K562 (cell line): ENCODE measurements at regions not wholly inside any gene's neighbourhood (a gene's known extent, or its start where the extent isn't known, plus 50 kb on each side); places are given as distances from the start of the nearest gene placed in this dataset.

Experiments
- ATAC-seq: fragments of 200-7000 bp; cut with Tn5 transposase; 3 replicates; pipeline ENCODE4 v1.9.1; 2020; ENCODE audit warnings: moderate library complexity
- BruUV-seq: library from RNA; stranded (reverse); fragments of 400-500 nt; replicated peaks from 2 replicates; lab custom pipeline; 2021; lab: Mats Ljungman, UMichigan
- CTCF ChIA-PET: fragments of 300-600 bp; formaldehyde crosslinking; extraction: SDS; loops from one replicate; lab custom pipeline; 2021; ENCODE audit warnings: low intra/inter-chr PET ratio; lab: Yijun Ruan, JAX
- POLR2A ChIA-PET: fragments of 300-600, 350-650 bp; sonication (Branson Sonifier 250); formaldehyde crosslinking; extraction: SDS; loops from one replicate; lab custom pipeline; 2021; ENCODE audit warnings: antibody characterized with exemption, inconsistent platforms; lab: Yijun Ruan, JAX
- DNase-seq, 4 experiments: peaks; one replicate each; pipeline versions ENCODE4 v3.0.0 to v3.0.0-alpha.2; 2011 to 2018; ENCODE audit warnings: low spot score in 3 of 4, mixed read lengths in 3 of 4; ENCODE audit errors: extremely low read depth in 1 of 4
- FAIRE-seq: peaks from 2 replicates; lab custom pipeline; 2011; peaks lifted over from hg19 to GRCh38; lab: Jason Lieb, UNC
- H2AFZ ChIP-seq: 2 replicates; pipeline ENCODE4 v1.6.0; 2011; ENCODE audit warnings: low read depth, low read length, control low read depth, inconsistent platforms
- H3K27ac ChIP-seq: fragments of 200-600 bp; 3 replicates; pipeline ENCODE4 v1.8.0; 2011; ENCODE audit warnings: low read depth, mild to moderate bottlenecking, control low read depth, inconsistent platforms, low read length, moderate library complexity, mixed read lengths; ENCODE audit errors: extremely low read depth
- H3K27me3 ChIP-seq, 2 experiments: fragments of 300-600 bp in 1 of 2; 2 replicates in 1 of 2; 3 replicates in 1 of 2; pipeline versions ENCODE4 v1.6.0 to v1.8.0; 2011; ENCODE audit warnings: inconsistent platforms in 2 of 2, low read length in 2 of 2, mild to moderate bottlenecking in 1 of 2, mixed read lengths in 1 of 2, moderate library complexity in 1 of 2; ENCODE audit not compliant: control insufficient read depth in 2 of 2, insufficient read depth in 2 of 2
- H3K36me3 ChIP-seq: fragments of 300-600 bp; 3 replicates; pipeline ENCODE4 v1.8.0; 2011; ENCODE audit warnings: mild to moderate bottlenecking, low read length, inconsistent platforms; ENCODE audit not compliant: control insufficient read depth, insufficient read depth
- H3K4me1 ChIP-seq, 2 experiments: fragments of 200-600 bp in 1 of 2; replicated peaks in 1 of 2; 2 replicates in 1 of 2; 3 replicates in 1 of 2; pipeline versions ENCODE4 v1.5.1 to v1.8.0; 2011; ENCODE audit warnings: inconsistent platforms in 2 of 2, low read length in 2 of 2, mild to moderate bottlenecking in 1 of 2, mixed read lengths in 1 of 2, moderate library complexity in 1 of 2; ENCODE audit not compliant: control insufficient read depth in 2 of 2, insufficient read depth in 2 of 2
- H3K4me2 ChIP-seq: 2 replicates; pipeline ENCODE4 v1.6.1; 2011; ENCODE audit warnings: low read length, control low read depth, inconsistent platforms, mixed read lengths; ENCODE audit not compliant: insufficient read depth
- H3K4me3 ChIP-seq: fragments of 200-600 bp; sonication (generic), shearing (Covaris generic); 2 replicates; pipeline ENCODE4 v1.5.1; 2016; ENCODE audit warnings: control low read depth, inconsistent platforms
- H3K79me2 ChIP-seq: fragments of 200-600 bp; 3 replicates; pipeline ENCODE4 v1.8.0; 2011; ENCODE audit warnings: low read length, inconsistent platforms; ENCODE audit not compliant: control insufficient read depth, insufficient read depth
- H3K9ac ChIP-seq, 2 experiments: 2 replicates each; pipeline versions ENCODE4 v1.6.0 to v1.6.1; 2011; ENCODE audit warnings: low read depth in 2 of 2, low read length in 2 of 2, control low read depth in 1 of 2, inconsistent platforms in 1 of 2, mild to moderate bottlenecking in 1 of 2, mixed read lengths in 1 of 2; ENCODE audit not compliant: insufficient read depth in 1 of 2
- H3K9me1 ChIP-seq: one replicate; pipeline ENCODE4 v1.6.0; 2011; ENCODE audit warnings: inconsistent platforms, mild to moderate bottlenecking, low read length, moderate library complexity; ENCODE audit not compliant: control insufficient read depth, insufficient read depth
- H3K9me3 ChIP-seq: replicated peaks from 2 replicates; pipeline ENCODE4 v1.5.1; 2011; ENCODE audit warnings: low read depth, low read length, inconsistent platforms; ENCODE audit not compliant: control insufficient read depth, insufficient read depth
- H4K20me1 ChIP-seq: replicated peaks from 2 replicates; pipeline ENCODE4 v1.6.1; 2011; ENCODE audit warnings: low read length, inconsistent platforms, mixed read lengths; ENCODE audit not compliant: control insufficient read depth, insufficient read depth
- BRF1 ChIP-seq: IDR thresholded peaks from 3 replicates; pipeline ENCODE4 v1.6.1; 2011; ENCODE audit warnings: borderline replicate concordance, mild to moderate bottlenecking; ENCODE audit not compliant: insufficient read length; ENCODE audit errors: extremely low read depth
- CBX5 ChIP-seq: IDR thresholded peaks from 2 replicates; pipeline ENCODE4 v1.6.1; 2014; ENCODE audit warnings: low read depth, borderline replicate concordance
- CCAR2 ChIP-seq: fragments of 200-400 bp; formaldehyde crosslinking; IDR thresholded peaks from 2 replicates; pipeline ENCODE4 v1.6.1; 2017; ENCODE audit warnings: mild to moderate bottlenecking, low read depth, low read length
- CREM ChIP-seq: IDR thresholded peaks from 2 replicates; pipeline ENCODE4 v1.6.1; 2014; ENCODE audit warnings: antibody characterized with exemption, low read depth
- KDM2B ChIP-seq: fragments of 250-450 bp; sonication (Bioruptor Pico); IDR thresholded peaks from 2 replicates; pipeline ENCODE4 v1.8.0; 2021; ENCODE audit warnings: mild to moderate bottlenecking, moderate library complexity
- MECOM ChIP-seq: fragments of 250-450 bp; sonication (Bioruptor Pico); IDR thresholded peaks from 2 replicates; pipeline ENCODE4 v1.8.0; 2022; ENCODE audit warnings: inconsistent platforms
- PHF20 ChIP-seq: fragments of 450-650 bp; IDR thresholded peaks from 2 replicates; pipeline ENCODE4 v1.6.1; 2018; ENCODE audit not compliant: partially characterized antibody
- PTTG1 ChIP-seq: fragments of 450-650 bp; IDR thresholded peaks from 2 replicates; pipeline ENCODE4 v1.6.1; 2016; ENCODE audit warnings: low read depth, mild to moderate bottlenecking, missing genetic modification characterization, missing compliant biosample characterization
- SP1 ChIP-seq: sonication (generic); formaldehyde crosslinking; IDR thresholded peaks from 2 replicates; pipeline ENCODE4 v1.8.1; 2022; ENCODE audit warnings: mild to moderate bottlenecking, missing genetic modification reagents
- TCF3 ChIP-seq: sonication (generic); formaldehyde crosslinking; IDR thresholded peaks from 2 replicates; pipeline ENCODE4 v1.4.0; 2020; ENCODE audit warnings: mild to moderate bottlenecking, missing genetic modification reagents
- USF2 ChIP-seq: sonication (generic); formaldehyde crosslinking; IDR thresholded peaks from 2 replicates; pipeline ENCODE4 v1.5.0; 2020; ENCODE audit warnings: missing genetic modification reagents
- YY1 ChIP-seq, 3 experiments: IDR thresholded peaks; 2 replicates each; pipeline ENCODE4 v1.6.1; 2011; ENCODE audit warnings: low read length in 2 of 3, mild to moderate bottlenecking in 2 of 3, moderate library complexity in 2 of 3, borderline replicate concordance in 1 of 3, control low read depth in 1 of 3, low read depth in 1 of 3; ENCODE audit not compliant: insufficient read depth in 3 of 3, insufficient replicate concordance in 2 of 3, control insufficient read depth in 1 of 3, insufficient read length in 1 of 3; ENCODE audit errors: extremely low read depth in 1 of 3
- ZFP30 ChIP-seq: fragments of 250-450 bp; sonication (Bioruptor Pico); IDR thresholded peaks from 2 replicates; pipeline ENCODE4 v1.8.0; 2022; ENCODE audit warnings: moderate library complexity, mild to moderate bottlenecking, inconsistent platforms, borderline replicate concordance
- ZNF217 ChIP-seq: sonication (generic); formaldehyde crosslinking; IDR thresholded peaks from 2 replicates; pipeline ENCODE4 v1.8.0; 2022; ENCODE audit warnings: mild to moderate bottlenecking, missing genetic modification reagents
- ZNF239 ChIP-seq: fragments of 250-450 bp; sonication (Bioruptor Pico); IDR thresholded peaks from 2 replicates; pipeline ENCODE4 v1.4.0; 2020; ENCODE audit warnings: mild to moderate bottlenecking
- WGBS: fragments of 100-300 bp; shearing (Covaris generic); methylation state at CpG from one replicate; pipeline ENCODE4 v1.1.6; 2016; ENCODE audit warnings: low coverage, mixed read lengths; ENCODE audit not compliant: insufficient coverage; ENCODE audit errors: missing lambda C conversion rate; 5-methylcytosine and 5-hydroxymethylcytosine counted together
- in situ Hi-C: fragments of 300-500 bp; cut with MboI; formaldehyde crosslinking; loops from 4 replicates; pipeline ENCODE4 v1.15.0; 2018; ENCODE audit warnings: inconsistent platforms, mixed read lengths
- intact Hi-C: fragments of 100-400 bp; cut with micrococcal nuclease; formaldehyde crosslinking; loops from 2 replicates; pipeline ENCODE4 v1.14.2; 2022
- TF ChIP-seq, protein P1 (sequence below), 2 experiments: fragments of 450-650 bp; IDR thresholded peaks; 2 replicates each; pipeline ENCODE4 v1.6.1; 2016; ENCODE audit warnings: mild to moderate bottlenecking in 2 of 2, borderline replicate concordance in 1 of 2, low read depth in 1 of 2, moderate library complexity in 1 of 2

GRCh38 chr6:22437665-22438064, 131.7 kb upstream of the HDGFL1 start:
- H3K4me1 ChIP-seq: no peaks in the 10 kb centered on the region
- H3K36me3 ChIP-seq: no peaks in the 10 kb centered on the region
- 5% methylated on average over 1 of the region's 1 CpG for WGBS
- no peaks in the 10 kb centered on the region for H3K9me3 ChIP-seq
- H3K9me1 ChIP-seq: no peaks in the 10 kb centered on the region
- H3K27ac ChIP-seq: no peak overlapping the region
- ChIA-PET CTCF (no interaction called here), POLR2A (no interaction called here)
- no peaks in the 10 kb centered on the region for H3K79me2 ChIP-seq
- no peak for FAIRE-seq
- H2AFZ ChIP-seq: no peak overlapping the region
- no peak overlapping the region for H3K9ac ChIP-seq
- DNase-seq: no peak
- H3K4me2 ChIP-seq: no peak overlapping the region
- intact Hi-C loops (no loop called here), in situ Hi-C loops (no loop called here)
- TF ChIP-seq PTTG1 (tag) (no peak), CBX5 (no peak), ZNF239 (CRISPR knock-in tag) (no peak), YY1 (IDR thresholded peaks at IDR 0.05; ENCODE audit: borderline replicate concordance in 1 of 3, control insufficient read depth in 1 of 3, extremely low read depth in 1 of 3, insufficient read depth in 3 of 3, insufficient read length in 1 of 3, insufficient replicate concordance in 2 of 3, low read depth in 1 of 3, low read length in 2 of 3) (no peak), MECOM (no peak), ZFP30 (CRISPR knock-in tag) (no peak), KDM2B (CRISPR knock-in tag) (no peak), CCAR2 (no peak), SP1 (CRISPR knock-in tag) (no peak), BRF1 (no peak), ZNF217 (CRISPR knock-in tag) (no peak), CREM (no peak), TCF3 (CRISPR knock-in tag) (no peak), USF2 (no peak), PHF20 (no peak)
- TF ChIP-seq, protein P1, sequence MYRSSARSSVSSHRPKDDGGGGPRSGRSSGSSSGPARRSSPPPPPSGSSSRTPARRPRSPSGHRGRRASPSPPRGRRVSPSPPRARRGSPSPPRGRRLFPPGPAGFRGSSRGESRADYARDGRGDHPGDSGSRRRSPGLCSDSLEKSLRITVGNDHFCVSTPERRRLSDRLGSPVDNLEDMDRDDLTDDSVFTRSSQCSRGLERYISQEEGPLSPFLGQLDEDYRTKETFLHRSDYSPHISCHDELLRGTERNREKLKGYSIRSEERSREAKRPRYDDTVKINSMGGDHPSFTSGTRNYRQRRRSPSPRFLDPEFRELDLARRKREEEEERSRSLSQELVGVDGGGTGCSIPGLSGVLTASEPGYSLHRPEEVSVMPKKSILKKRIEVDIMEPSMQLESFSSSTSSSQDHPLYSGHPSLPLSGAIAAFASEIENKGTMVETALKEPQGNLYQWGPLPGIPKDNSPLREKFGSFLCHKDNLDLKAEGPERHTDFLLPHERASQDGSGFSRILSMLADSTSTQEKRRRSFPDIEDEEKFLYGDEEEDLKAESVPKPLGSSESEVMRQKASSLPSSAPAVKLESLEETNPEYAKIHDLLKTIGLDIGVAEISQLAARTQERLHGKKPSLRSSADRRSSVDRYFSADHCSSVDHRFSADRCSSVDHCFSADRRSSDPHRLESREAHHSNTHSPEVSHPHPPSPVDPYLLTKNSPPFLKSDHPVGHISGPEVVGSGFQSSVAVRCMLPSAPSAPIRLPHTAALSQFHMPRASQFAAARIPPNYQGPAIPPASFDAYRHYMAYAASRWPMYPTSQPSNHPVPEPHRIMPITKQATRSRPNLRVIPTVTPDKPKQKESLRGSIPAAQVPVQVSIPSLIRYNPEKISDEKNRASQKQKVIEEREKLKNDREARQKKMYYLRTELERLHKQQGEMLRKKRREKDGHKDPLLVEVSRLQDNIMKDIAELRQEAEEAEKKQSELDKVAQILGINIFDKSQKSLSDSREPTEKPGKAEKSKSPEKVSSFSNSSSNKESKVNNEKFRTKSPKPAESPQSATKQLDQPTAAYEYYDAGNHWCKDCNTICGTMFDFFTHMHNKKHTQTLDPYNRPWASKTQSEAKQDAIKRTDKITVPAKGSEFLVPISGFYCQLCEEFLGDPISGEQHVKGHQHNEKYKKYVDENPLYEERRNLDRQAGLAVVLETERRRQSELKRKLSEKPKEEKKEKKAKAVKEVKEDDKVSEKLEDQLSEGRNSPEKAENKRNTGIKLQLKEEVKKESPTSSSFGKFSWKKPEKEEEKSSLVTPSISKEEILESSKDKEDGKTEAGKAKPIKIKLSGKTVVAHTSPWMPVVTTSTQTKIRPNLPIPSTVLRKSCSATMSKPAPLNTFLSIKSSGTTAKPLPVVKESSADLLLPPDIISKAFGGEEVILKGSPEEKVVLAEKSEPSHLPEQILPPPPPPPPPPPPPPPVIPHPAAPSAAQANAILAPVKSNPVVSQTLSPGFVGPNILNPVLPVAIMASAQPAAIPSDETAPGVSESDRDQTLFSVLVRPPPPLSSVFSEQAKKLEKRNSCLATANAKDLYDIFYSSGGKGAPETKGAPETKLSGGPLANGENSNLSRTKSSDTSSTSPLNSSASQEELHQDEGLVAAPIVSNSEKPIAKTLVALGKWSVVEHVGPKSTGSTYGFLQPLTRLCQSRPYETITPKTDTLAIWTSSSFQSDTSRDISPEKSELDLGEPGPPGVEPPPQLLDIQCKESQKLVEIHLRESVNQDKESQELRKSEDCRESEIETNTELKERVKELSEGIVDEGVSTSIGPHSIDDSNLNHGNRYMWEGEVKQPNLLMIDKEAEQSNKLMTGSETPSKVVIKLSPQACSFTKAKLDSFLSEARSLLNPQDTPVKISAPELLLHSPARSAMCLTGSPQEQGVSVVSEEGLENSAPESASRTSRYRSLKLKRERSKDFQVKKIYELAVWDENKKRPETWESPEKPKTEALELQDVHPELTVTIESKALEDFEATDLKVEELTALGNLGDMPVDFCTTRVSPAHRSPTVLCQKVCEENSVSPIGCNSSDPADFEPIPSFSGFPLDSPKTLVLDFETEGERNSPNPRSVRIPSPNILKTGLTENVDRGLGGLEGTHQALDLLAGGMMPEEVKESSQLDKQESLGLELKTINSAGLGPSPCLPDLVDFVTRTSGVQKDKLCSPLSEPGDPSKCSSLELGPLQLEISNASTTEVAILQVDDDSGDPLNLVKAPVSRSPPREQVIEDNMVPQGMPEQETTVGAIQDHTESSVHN (IDR thresholded peaks at IDR 0.05; ENCODE audit: borderline replicate concordance in 1 of 2, low read depth in 1 of 2): no peak
- no peak for ATAC-seq
- H3K4me3 ChIP-seq: no peak overlapping the region
- BruUV-seq: no TSS peak
- H4K20me1 ChIP-seq: no peaks in the 10 kb centered on the region
- H3K27me3 ChIP-seq: no peaks in the 10 kb centered on the region
